ENCODE measurements at regions not wholly inside any gene's neighbourhood (a gene's known extent, or its start where the extent isn't known, plus 50 kb on each side); places are given as distances from the start of the nearest gene placed in this dataset.
"Not testable (repeated sequence)": the region's sequence is repeated elsewhere in the genome, so short reads cannot be mapped to it uniquely, and the experiment has no call there.

DNA sequence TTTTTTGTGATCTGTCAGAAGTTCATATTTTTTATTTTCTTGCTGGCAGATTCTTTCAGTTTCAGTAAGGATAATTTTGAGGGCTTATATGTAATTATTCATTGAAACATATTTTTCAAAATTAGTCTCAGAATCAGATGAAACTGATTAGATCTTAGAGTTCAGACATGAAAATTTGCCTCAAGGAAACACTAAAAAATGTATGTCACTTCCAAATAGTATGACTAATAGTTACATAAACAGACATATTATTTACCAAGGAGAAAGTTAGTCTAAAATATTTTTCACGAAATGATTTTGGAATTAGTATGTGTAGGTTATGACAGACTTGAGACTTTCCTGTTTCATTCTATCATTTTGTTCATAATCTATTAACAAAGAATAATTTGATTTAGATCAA lies 628.6 kb downstream of the CCDC85A start:
- no peak for DNase-seq (ENCODE audit: low spot score)
- TF ChIP-seq, protein P1, sequence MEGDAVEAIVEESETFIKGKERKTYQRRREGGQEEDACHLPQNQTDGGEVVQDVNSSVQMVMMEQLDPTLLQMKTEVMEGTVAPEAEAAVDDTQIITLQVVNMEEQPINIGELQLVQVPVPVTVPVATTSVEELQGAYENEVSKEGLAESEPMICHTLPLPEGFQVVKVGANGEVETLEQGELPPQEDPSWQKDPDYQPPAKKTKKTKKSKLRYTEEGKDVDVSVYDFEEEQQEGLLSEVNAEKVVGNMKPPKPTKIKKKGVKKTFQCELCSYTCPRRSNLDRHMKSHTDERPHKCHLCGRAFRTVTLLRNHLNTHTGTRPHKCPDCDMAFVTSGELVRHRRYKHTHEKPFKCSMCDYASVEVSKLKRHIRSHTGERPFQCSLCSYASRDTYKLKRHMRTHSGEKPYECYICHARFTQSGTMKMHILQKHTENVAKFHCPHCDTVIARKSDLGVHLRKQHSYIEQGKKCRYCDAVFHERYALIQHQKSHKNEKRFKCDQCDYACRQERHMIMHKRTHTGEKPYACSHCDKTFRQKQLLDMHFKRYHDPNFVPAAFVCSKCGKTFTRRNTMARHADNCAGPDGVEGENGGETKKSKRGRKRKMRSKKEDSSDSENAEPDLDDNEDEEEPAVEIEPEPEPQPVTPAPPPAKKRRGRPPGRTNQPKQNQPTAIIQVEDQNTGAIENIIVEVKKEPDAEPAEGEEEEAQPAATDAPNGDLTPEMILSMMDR (IDR thresholded peaks at IDR 0.05; ENCODE audit: borderline replicate concordance, control extremely low read depth, extremely low read depth, insufficient read depth, missing control alignments), result no peak
- in situ Hi-C loops (cut with MboI; ENCODE audit: low sequenced_read_pairs, unreplicated experiment), result no loop called here

DNA sequence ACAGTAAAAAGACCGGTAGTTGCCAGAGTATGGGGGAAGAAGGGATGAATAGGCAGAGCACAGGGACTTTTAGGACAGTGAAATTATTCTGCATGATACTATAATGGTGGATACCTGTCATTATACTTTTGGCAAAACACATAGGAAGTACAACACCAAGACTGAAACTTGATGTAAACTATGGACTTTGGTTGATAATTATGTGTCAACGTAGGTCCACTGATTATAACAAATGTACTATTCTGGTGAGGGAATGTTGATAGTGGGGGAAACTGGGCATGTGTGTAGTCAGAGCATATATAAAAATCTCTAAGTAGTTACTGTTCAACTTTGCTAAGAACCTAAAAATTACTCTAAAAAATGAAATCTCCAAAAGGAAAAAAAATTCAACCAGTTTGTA lies 629.7 kb downstream of the CCDC85A start:
- TF ChIP-seq, protein P1 (IDR thresholded peaks at IDR 0.05; ENCODE audit: borderline replicate concordance, control extremely low read depth, extremely low read depth, insufficient read depth, missing control alignments), result no peak
- no peak for DNase-seq (ENCODE audit: low spot score)
- in situ Hi-C loops (cut with MboI; ENCODE audit: low sequenced_read_pairs, unreplicated experiment), result no loop called here

DNA sequence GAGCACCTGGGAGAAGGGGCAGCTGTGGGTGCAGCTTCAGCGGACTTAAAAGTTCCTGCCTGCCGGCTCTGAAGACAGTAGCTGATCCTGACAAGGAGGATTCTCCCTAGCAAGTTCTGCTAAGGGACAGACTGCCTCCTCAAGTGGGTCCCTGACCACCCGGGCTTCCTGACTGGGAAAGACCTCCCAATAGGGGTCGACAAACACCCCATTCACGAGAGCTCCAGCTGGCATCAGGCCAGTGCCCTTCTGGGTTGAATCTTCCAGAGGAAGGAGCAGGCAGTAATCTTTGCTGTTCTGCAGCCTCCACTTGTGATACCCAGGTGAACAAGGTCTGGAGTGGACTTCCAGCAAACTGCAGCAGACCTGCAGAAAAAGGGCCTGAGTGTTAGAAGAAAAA lies 632.9 kb downstream of the CCDC85A start:
- in situ Hi-C loops (cut with MboI; ENCODE audit: low sequenced_read_pairs, unreplicated experiment), result no loop called here
- TF ChIP-seq, protein P1 (IDR thresholded peaks at IDR 0.05; ENCODE audit: borderline replicate concordance, control extremely low read depth, extremely low read depth, insufficient read depth, missing control alignments), result no peak
- no peak for DNase-seq (ENCODE audit: low spot score)

DNA sequence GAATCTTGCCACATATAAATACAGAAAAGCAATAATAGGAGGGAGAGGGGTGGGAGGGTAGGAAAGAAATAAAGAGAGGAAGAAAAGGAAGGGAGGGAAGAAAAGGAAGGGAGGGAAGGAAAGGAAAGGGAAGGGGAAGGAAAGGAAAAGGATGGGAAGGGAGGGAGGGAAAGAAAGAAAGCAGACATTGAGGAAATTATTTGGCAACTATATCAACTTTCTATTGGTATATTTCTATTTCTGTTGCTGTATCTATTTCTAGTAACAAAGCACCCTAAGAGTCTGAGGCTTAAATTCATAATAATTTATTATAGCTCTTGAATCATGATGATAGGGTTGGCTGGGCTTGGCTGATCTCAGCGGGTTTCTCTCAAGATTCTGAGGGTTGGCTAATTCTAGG lies 648.0 kb downstream of the CCDC85A start:
- TF ChIP-seq, protein P1 (IDR thresholded peaks at IDR 0.05; ENCODE audit: borderline replicate concordance, control extremely low read depth, extremely low read depth, insufficient read depth, missing control alignments), result no peak
- in situ Hi-C loops (cut with MboI; ENCODE audit: low sequenced_read_pairs, unreplicated experiment), result no loop called here

DNA sequence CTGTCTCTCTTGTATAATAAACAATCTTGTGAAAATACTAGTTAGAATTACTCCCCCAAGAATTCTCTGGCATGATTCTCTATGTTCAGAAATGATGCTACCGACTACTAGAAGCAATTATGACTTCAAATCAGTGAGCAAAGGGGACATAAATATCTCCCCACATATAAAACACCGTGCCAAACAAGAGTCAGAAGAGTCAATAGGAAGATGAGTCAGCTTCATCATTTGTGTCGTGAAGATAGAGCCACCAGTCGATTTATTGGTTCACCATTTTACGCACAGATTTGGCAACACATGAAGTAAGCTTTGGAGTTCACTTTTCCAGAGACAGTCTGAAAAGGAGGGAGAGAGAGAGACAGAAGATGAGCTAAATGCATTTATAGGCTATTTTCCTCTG lies 650.9 kb downstream of the CCDC85A start:
- TF ChIP-seq, protein P1 (IDR thresholded peaks at IDR 0.05; ENCODE audit: borderline replicate concordance, control extremely low read depth, extremely low read depth, insufficient read depth, missing control alignments), result no peak
- in situ Hi-C loops (cut with MboI; ENCODE audit: low sequenced_read_pairs, unreplicated experiment), result no loop called here

More for the DNA sequence above, 648.0 kb downstream of the CCDC85A start:
- no peak for DNase-seq (ENCODE audit: low spot score)

DNA sequence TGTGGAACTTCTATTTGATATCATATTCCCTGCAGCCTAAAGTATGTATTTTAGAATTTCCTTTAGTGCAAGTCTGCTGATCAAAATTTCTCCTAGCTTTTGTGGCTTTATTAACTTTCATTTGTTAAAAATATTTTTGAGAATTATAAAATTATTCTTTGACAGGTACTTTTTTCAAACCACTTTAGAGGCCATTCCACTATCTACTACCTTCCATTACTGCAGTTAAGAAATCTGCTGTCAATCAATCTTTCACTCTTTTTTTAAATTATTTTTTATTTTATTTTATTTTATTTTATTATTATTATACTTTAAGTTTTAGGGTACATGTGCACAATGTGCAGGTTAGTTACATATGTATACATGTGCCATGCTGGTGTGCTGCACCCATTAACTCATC lies 656.2 kb downstream of the CCDC85A start:
- DNase-seq (ENCODE audit: low spot score); in situ Hi-C loops (cut with MboI; ENCODE audit: low sequenced_read_pairs, unreplicated experiment): not testable (repeated sequence)

More for the DNA sequence above, 650.9 kb downstream of the CCDC85A start:
- no peak for DNase-seq (ENCODE audit: low spot score)

DNA sequence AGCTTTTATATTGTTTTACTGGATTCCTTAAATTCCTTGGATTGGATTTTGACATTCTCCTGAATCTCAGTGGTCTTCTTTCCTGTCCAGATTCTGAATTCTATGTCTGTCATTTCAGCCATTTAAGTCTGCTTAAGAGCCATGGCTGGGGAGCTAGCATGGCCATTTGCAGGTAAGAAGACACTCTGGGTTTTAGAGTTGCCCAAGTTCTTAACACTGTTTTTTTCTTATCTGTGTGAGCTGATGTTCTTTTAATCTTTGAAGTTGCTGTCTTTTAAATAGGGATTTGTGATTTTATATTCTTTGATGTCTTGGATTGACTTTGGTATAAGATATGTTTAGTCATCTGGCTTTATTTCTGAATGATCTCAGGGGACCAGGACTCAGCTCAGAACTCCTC lies 677.2 kb downstream of the CCDC85A start:
- TF ChIP-seq, protein P1 (IDR thresholded peaks at IDR 0.05; ENCODE audit: borderline replicate concordance, control extremely low read depth, extremely low read depth, insufficient read depth, missing control alignments), result no peak
- in situ Hi-C loops (cut with MboI; ENCODE audit: low sequenced_read_pairs, unreplicated experiment), result no loop called here
- DNase-seq (ENCODE audit: low spot score), result no peak

Data from GM13976 (cell line).